ENCODE measurements at regions not wholly inside any gene's neighbourhood (a gene's known extent, or its start where the extent isn't known, plus 50 kb on each side); places are given as distances from the start of the nearest gene placed in this dataset.

DNA sequence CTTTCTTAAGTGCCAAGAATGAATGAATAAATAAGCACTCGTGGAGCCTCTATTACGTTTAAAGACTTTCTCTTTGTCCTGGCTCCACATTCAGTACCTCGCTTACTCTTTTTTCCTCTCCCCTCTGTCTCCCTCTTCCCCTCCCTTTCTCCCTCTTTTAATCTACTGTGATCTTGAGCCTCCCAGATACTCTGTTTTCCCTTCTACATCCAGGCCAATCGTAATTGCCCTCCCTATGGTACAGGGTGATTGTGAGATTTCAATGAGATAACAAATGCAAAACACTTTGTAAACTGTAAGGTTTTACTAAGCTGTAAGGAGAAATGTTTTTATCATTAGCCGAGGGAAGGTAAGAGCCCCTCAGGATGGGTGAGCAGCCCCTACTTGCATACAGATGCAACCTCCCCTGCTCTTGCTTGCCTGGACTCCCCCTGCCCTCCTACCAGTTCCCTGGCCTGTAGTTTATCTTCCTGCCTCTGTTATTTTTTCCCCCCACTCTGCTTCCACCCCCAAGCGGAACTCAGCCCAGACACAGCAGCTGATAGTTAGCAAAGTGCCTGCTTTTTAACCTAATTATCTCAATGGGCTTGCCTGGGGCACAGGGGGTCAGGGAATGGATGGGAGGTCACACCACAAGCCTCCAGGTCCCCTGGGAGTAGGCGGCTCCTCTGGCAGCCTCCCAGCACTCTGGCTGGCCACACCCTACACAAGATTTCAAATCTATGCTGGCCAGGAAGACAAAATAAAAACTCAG, 76.9 kb upstream of the CADM1 start:
- TF ChIP-seq, protein P1, sequence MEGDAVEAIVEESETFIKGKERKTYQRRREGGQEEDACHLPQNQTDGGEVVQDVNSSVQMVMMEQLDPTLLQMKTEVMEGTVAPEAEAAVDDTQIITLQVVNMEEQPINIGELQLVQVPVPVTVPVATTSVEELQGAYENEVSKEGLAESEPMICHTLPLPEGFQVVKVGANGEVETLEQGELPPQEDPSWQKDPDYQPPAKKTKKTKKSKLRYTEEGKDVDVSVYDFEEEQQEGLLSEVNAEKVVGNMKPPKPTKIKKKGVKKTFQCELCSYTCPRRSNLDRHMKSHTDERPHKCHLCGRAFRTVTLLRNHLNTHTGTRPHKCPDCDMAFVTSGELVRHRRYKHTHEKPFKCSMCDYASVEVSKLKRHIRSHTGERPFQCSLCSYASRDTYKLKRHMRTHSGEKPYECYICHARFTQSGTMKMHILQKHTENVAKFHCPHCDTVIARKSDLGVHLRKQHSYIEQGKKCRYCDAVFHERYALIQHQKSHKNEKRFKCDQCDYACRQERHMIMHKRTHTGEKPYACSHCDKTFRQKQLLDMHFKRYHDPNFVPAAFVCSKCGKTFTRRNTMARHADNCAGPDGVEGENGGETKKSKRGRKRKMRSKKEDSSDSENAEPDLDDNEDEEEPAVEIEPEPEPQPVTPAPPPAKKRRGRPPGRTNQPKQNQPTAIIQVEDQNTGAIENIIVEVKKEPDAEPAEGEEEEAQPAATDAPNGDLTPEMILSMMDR (IDR thresholded peaks at IDR 0.05; ENCODE audit: insufficient read depth, low read length, poor library complexity, severe bottlenecking): no peak

GRCh38 chr11:115580416-115580815, 76.2 kb upstream of the CADM1 start:
- TF ChIP-seq, protein P1 (IDR thresholded peaks at IDR 0.05; ENCODE audit: insufficient read depth, low read length, poor library complexity, severe bottlenecking): no peak
- H3K27me3 ChIP-seq (replicated peaks; ENCODE audit: control insufficient read depth, insufficient read depth, low read length): no peaks in the 10 kb centered on the region; the same call in 1 of the 2 replicates
- H3K36me3 ChIP-seq (ENCODE audit: control insufficient read depth, insufficient read depth, low read length): no peaks in the 10 kb centered on the region
- no peak for DNase-seq (ENCODE audit: extremely low read depth, insufficient read length)
- H3K4me3 ChIP-seq (replicated peaks; ENCODE audit: low read depth, low read length): no peak overlapping the region

More for the DNA sequence above, 76.9 kb upstream of the CADM1 start:
- DNase-seq (ENCODE audit: extremely low read depth, insufficient read length): no peak
- Histone ChIP-seq H3K36me3 (ENCODE audit: control insufficient read depth, insufficient read depth, low read length) (no peaks in the 10 kb centered on the region), H3K27me3 (replicated peaks; ENCODE audit: control insufficient read depth, insufficient read depth, low read length) (no peaks in the 10 kb centered on the region; the same call in 1 of the 2 replicates), H3K4me3 (replicated peaks; ENCODE audit: low read depth, low read length) (no peak overlapping the region)

DNA sequence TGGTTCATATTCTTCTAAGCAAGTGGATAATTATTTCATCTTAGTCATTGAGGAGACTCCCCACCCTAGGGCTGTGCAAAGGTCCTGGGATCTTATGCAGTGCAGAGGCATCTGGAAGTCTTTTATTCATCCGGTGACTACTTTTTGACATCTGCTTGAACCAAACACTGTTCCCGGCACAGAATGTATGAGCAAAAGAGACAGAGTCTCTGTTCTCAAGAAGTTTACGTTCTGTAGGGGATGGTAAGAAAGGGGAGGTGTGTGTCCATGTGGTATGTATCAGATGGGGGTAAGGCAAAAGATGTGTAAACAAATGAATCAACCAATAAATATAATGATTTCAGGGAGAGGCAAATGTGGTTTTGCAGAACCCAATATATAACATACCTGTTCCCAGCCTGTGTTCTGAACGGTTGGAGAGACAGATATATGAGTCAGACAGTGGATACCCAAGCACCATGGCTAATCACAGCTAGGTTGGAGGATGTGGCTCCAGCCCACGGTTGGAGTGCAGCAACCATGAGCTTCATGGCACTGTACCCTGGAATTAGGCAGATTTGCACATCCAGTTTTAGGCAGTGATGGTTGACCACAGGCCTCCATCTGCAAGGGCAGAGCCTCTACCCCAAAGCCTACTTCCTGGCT, 75.1 kb upstream of the CADM1 start:
- no peaks in the 10 kb centered on the region; the same call in 1 of the 2 replicates for H3K27me3 ChIP-seq (replicated peaks; ENCODE audit: control insufficient read depth, insufficient read depth, low read length)
- TF ChIP-seq, protein P1 (IDR thresholded peaks at IDR 0.05; ENCODE audit: insufficient read depth, low read length, poor library complexity, severe bottlenecking): no peak

GRCh38 chr11:115578275-115578674, 74.1 kb upstream of the CADM1 start:
- Histone ChIP-seq H3K4me3 (replicated peaks; ENCODE audit: low read depth, low read length) (no peak overlapping the region), H3K27me3 (replicated peaks; ENCODE audit: control insufficient read depth, insufficient read depth, low read length) (no peaks in the 10 kb centered on the region; the same call in 1 of the 2 replicates), H3K36me3 (ENCODE audit: control insufficient read depth, insufficient read depth, low read length) (no peaks in the 10 kb centered on the region)
- no peak for DNase-seq (ENCODE audit: extremely low read depth, insufficient read length)
- TF ChIP-seq, protein P1 (IDR thresholded peaks at IDR 0.05; ENCODE audit: insufficient read depth, low read length, poor library complexity, severe bottlenecking): no peak

More for the DNA sequence above, 75.1 kb upstream of the CADM1 start:
- Histone ChIP-seq H3K4me3 (replicated peaks; ENCODE audit: low read depth, low read length) (no peak overlapping the region), H3K36me3 (ENCODE audit: control insufficient read depth, insufficient read depth, low read length) (no peaks in the 10 kb centered on the region)
- DNase-seq (ENCODE audit: extremely low read depth, insufficient read length): no peak

- TF ChIP-seq, protein P1 (IDR thresholded peaks at IDR 0.05; ENCODE audit: insufficient read depth, low read length, poor library complexity, severe bottlenecking): no peak
- no peaks in the 10 kb centered on the region for H3K36me3 ChIP-seq (ENCODE audit: control insufficient read depth, insufficient read depth, low read length)
- no peaks in the 10 kb centered on the region; the same call in 1 of the 2 replicates for H3K27me3 ChIP-seq (replicated peaks; ENCODE audit: control insufficient read depth, insufficient read depth, low read length)
- H3K4me3 ChIP-seq (replicated peaks; ENCODE audit: low read depth, low read length): no peak overlapping the region
- no peak for DNase-seq (ENCODE audit: extremely low read depth, insufficient read length)
These were observed 73.5 kb upstream of the CADM1 start for GRCh38 chr11:115577701-115578100.
